C4-2B (cell line): ENCODE measurements at regions not wholly inside any gene's neighbourhood (a gene's known extent, or its start where the extent isn't known, plus 50 kb on each side); places are given as distances from the start of the nearest gene placed in this dataset.

Experiments used
- ZFX ChIP-seq: fragments of 450-650 bp; IDR thresholded peaks from 2 replicates; pipeline ENCODE4 v1.6.1; 2017
- TF ChIP-seq, protein P1 (sequence below): fragments of 450-650 bp; conservative IDR thresholded peaks from 2 replicates; pipeline ENCODE4 v1.5.1; 2017; ENCODE audit warnings: mild to moderate bottlenecking

DNA sequence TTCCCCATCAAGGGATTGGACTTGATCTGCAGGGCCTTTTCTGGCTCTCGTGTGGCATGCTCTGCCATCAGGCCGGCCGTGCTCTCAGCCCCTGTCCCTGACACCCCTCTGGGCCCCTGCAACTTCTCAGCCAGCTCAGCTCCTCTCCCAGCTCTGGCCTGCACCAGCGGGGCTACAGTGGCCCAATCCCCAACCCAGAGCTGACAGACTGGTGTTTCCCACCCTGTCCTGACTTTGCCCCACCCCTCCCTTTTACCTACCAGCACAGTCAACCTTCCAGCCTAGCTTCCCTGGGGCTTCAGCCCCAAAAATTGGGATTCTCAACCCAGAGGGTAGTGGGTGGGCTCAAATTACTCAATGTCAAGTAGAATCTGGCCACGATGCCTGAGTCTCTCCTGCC, 149.3 kb downstream of the SYF2 start:
- TF ChIP-seq, protein P1, sequence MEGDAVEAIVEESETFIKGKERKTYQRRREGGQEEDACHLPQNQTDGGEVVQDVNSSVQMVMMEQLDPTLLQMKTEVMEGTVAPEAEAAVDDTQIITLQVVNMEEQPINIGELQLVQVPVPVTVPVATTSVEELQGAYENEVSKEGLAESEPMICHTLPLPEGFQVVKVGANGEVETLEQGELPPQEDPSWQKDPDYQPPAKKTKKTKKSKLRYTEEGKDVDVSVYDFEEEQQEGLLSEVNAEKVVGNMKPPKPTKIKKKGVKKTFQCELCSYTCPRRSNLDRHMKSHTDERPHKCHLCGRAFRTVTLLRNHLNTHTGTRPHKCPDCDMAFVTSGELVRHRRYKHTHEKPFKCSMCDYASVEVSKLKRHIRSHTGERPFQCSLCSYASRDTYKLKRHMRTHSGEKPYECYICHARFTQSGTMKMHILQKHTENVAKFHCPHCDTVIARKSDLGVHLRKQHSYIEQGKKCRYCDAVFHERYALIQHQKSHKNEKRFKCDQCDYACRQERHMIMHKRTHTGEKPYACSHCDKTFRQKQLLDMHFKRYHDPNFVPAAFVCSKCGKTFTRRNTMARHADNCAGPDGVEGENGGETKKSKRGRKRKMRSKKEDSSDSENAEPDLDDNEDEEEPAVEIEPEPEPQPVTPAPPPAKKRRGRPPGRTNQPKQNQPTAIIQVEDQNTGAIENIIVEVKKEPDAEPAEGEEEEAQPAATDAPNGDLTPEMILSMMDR, result no peak
- TF ChIP-seq ZFX, result no peak
